ENCODE measurements at regions not wholly inside any gene's neighbourhood (a gene's known extent, or its start where the extent isn't known, plus 50 kb on each side); places are given as distances from the start of the nearest gene placed in this dataset.
"Not testable (repeated sequence)": the region's sequence is repeated elsewhere in the genome, so short reads cannot be mapped to it uniquely, and the experiment has no call there.

GRCh38 chr17:12195418-12195817, 174.7 kb downstream of the MAP2K4 start:
- DNase-seq, result no peak

GRCh38 chr17:12201294-12201880, 180.7 kb downstream of the MAP2K4 start:
- DNase-seq, result no peak

GRCh38 chr17:12209632-12210191, 189.0 kb downstream of the MAP2K4 start:
- DNase-seq, result no peak

GRCh38 chr17:12220714-12221439, 200.2 kb downstream of the MAP2K4 start:
- DNase-seq, result not testable (repeated sequence)

- no peak for DNase-seq
These were observed 201.7 kb downstream of the MAP2K4 start for GRCh38 chr17:12222392-12222791.

GRCh38 chr17:12227547-12227946, 206.9 kb downstream of the MAP2K4 start:
- DNase-seq, result no peak

GRCh38 chr17:12229335-12229734, 208.7 kb downstream of the MAP2K4 start:
- DNase-seq, result no peak

- no peak for DNase-seq
These were observed 210.0 kb downstream of the MAP2K4 start for GRCh38 chr17:12230481-12231354.

GRCh38 chr17:12231355-12231682, 210.6 kb downstream of the MAP2K4 start:
- DNase-seq, result no peak

GRCh38 chr17:12239021-12239420, 218.3 kb downstream of the MAP2K4 start:
- not testable (repeated sequence) for DNase-seq

- DNase-seq, result no peak
These were observed 221.8 kb downstream of the MAP2K4 start for GRCh38 chr17:12242345-12242954.

- DNase-seq, result no peak
These were observed 227.1 kb downstream of the MAP2K4 start for GRCh38 chr17:12247761-12248160.

- DNase-seq, result no peak
These were observed 230.3 kb downstream of the MAP2K4 start for GRCh38 chr17:12250973-12251372.

- DNase-seq, result no peak
These were observed 231.8 kb downstream of the MAP2K4 start for GRCh38 chr17:12252462-12252861.

- no peak for DNase-seq
These were observed 233.8 kb downstream of the MAP2K4 start for GRCh38 chr17:12254460-12254859.

- peak; percentile 44 to 49 for DNase-seq
These were observed 235.8 kb downstream of the MAP2K4 start for GRCh38 chr17:12256380-12256995.

GRCh38 chr17:12257176-12257575, 236.5 kb downstream of the MAP2K4 start:
- DNase-seq, result no peak

GRCh38 chr17:12261354-12261753, 240.7 kb downstream of the MAP2K4 start:
- no peak for DNase-seq

- DNase-seq, result no peak
These were observed 249.1 kb downstream of the MAP2K4 start for GRCh38 chr17:12269751-12270150.

- DNase-seq, result no peak
These were observed 257.1 kb downstream of the MAP2K4 start for GRCh38 chr17:12277827-12278226.

GRCh38 chr17:12282056-12282455, 261.4 kb downstream of the MAP2K4 start:
- no peak for DNase-seq

- DNase-seq, result no peak
These were observed 267.3 kb downstream of the MAP2K4 start for GRCh38 chr17:12287953-12288352.

- DNase-seq, result no peak
These were observed 269.5 kb downstream of the MAP2K4 start for GRCh38 chr17:12290207-12290606.

Measured in SHP77 (cell line).